ENCODE measurements at regions not wholly inside any gene's neighbourhood (a gene's known extent, or its start where the extent isn't known, plus 50 kb on each side); places are given as distances from the start of the nearest gene placed in this dataset.

- Histone ChIP-seq H3K4me3 (ENCODE audit: low read length) (no peak overlapping the region), H3K9me2 (replicated peaks; ENCODE audit: control insufficient read depth, low read length) (no peaks in the 10 kb centered on the region), H3K36me3 (ENCODE audit: control insufficient read depth, low read length) (no peaks in the 10 kb centered on the region), H3K27ac (ENCODE audit: low read depth, low read length) (no peak overlapping the region), H4K20me1 (ENCODE audit: control insufficient read depth, insufficient read depth, low read depth, low read length) (no peaks in the 10 kb centered on the region), H3K9me3 (ENCODE audit: control insufficient read depth, insufficient read depth, low read length) (no peaks in the 10 kb centered on the region), H3K4me1 (ENCODE audit: control insufficient read depth, low read length) (no peaks in the 10 kb centered on the region), H3K79me2 (ENCODE audit: control insufficient read depth, low read length) (no peaks in the 10 kb centered on the region), H3K27me3 (ENCODE audit: control insufficient read depth, low read length) (no peaks in the 10 kb centered on the region), H3F3A (ENCODE audit: control insufficient read depth, insufficient read depth) (no peaks in the 10 kb centered on the region), H3K4me2 (ENCODE audit: low read length) (no peak overlapping the region)
- TF ChIP-seq EZH2phosphoT487 (IDR thresholded peaks at IDR 0.05; ENCODE audit: borderline replicate concordance, low read length): no peak
- TF ChIP-seq CTCF (IDR thresholded peaks at IDR 0.05; ENCODE audit: low read depth, low read length, poor library complexity, severe bottlenecking): no peak
Observed at GRCh38 chr12:23039834-23040233, 414.9 kb downstream of the ETNK1 start.

GRCh38 chr12:23041774-23042173, 416.8 kb downstream of the ETNK1 start:
- H3F3A ChIP-seq (ENCODE audit: control insufficient read depth, insufficient read depth): no peaks in the 10 kb centered on the region
- no peaks in the 10 kb centered on the region for H3K27me3 ChIP-seq (ENCODE audit: control insufficient read depth, low read length)
- no peaks in the 10 kb centered on the region for H3K9me2 ChIP-seq (replicated peaks; ENCODE audit: control insufficient read depth, low read length)
- no peak overlapping the region for H3K27ac ChIP-seq (ENCODE audit: low read depth, low read length)
- H3K4me2 ChIP-seq (ENCODE audit: low read length): no peak overlapping the region
- no peaks in the 10 kb centered on the region for H3K79me2 ChIP-seq (ENCODE audit: control insufficient read depth, low read length)
- H3K9me3 ChIP-seq (ENCODE audit: control insufficient read depth, insufficient read depth, low read length): no peaks in the 10 kb centered on the region
- H3K4me3 ChIP-seq (ENCODE audit: low read length): no peak overlapping the region
- TF ChIP-seq CTCF (IDR thresholded peaks at IDR 0.05; ENCODE audit: low read depth, low read length, poor library complexity, severe bottlenecking) (no peak), EZH2phosphoT487 (IDR thresholded peaks at IDR 0.05; ENCODE audit: borderline replicate concordance, low read length) (no peak)
- H3K36me3 ChIP-seq (ENCODE audit: control insufficient read depth, low read length): no peaks in the 10 kb centered on the region
- H3K4me1 ChIP-seq (ENCODE audit: control insufficient read depth, low read length): no peaks in the 10 kb centered on the region
- H4K20me1 ChIP-seq (ENCODE audit: control insufficient read depth, insufficient read depth, low read depth, low read length): no peaks in the 10 kb centered on the region

GRCh38 chr12:23043646-23044045, 418.7 kb downstream of the ETNK1 start:
- no peak overlapping the region for H3K4me3 ChIP-seq (ENCODE audit: low read length)
- H3K9me2 ChIP-seq (replicated peaks; ENCODE audit: control insufficient read depth, low read length): no peaks in the 10 kb centered on the region
- TF ChIP-seq CTCF (IDR thresholded peaks at IDR 0.05; ENCODE audit: low read depth, low read length, poor library complexity, severe bottlenecking) (no peak), EZH2phosphoT487 (IDR thresholded peaks at IDR 0.05; ENCODE audit: borderline replicate concordance, low read length) (no peak)
- no peak overlapping the region for H3K4me2 ChIP-seq (ENCODE audit: low read length)
- no peaks in the 10 kb centered on the region for H3K9me3 ChIP-seq (ENCODE audit: control insufficient read depth, insufficient read depth, low read length)
- H3K27me3 ChIP-seq (ENCODE audit: control insufficient read depth, low read length): no peaks in the 10 kb centered on the region
- no peaks in the 10 kb centered on the region for H4K20me1 ChIP-seq (ENCODE audit: control insufficient read depth, insufficient read depth, low read depth, low read length)
- no peaks in the 10 kb centered on the region for H3K4me1 ChIP-seq (ENCODE audit: control insufficient read depth, low read length)
- no peaks in the 10 kb centered on the region for H3F3A ChIP-seq (ENCODE audit: control insufficient read depth, insufficient read depth)
- no peak overlapping the region for H3K27ac ChIP-seq (ENCODE audit: low read depth, low read length)
- H3K79me2 ChIP-seq (ENCODE audit: control insufficient read depth, low read length): no peaks in the 10 kb centered on the region
- H3K36me3 ChIP-seq (ENCODE audit: control insufficient read depth, low read length): no peaks in the 10 kb centered on the region

DNA sequence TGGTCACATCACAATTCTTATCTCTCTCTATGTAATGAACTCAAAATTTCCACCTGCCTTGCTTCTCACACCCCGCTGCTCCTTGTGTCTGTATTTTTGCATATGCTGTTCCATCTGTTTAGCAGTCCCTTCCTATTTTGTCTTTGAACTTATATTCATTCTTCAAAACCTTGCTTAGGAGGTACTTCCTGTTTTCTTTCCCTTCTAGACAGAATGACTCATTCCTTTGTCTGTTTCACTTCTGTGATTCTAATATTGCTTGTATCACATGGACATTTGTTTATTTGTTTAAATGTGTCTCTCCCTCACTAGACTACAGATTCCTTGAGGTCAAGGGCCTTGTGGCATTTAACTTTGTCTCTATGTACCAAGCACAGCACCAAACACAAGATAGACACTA, 424.2 kb downstream of the ETNK1 start:
- Histone ChIP-seq H3K79me2 (ENCODE audit: control insufficient read depth, low read length) (no peaks in the 10 kb centered on the region), H3F3A (ENCODE audit: control insufficient read depth, insufficient read depth) (no peaks in the 10 kb centered on the region), H3K9me3 (ENCODE audit: control insufficient read depth, insufficient read depth, low read length) (no peaks in the 10 kb centered on the region), H3K4me1 (ENCODE audit: control insufficient read depth, low read length) (peaks cover 6% of the 10 kb centered on the region), H4K20me1 (ENCODE audit: control insufficient read depth, insufficient read depth, low read depth, low read length) (no peaks in the 10 kb centered on the region), H3K4me2 (ENCODE audit: low read length) (no peak overlapping the region), H3K4me3 (ENCODE audit: low read length) (no peak overlapping the region), H3K27ac (ENCODE audit: low read depth, low read length) (no peak overlapping the region), H3K36me3 (ENCODE audit: control insufficient read depth, low read length) (no peaks in the 10 kb centered on the region), H3K27me3 (ENCODE audit: control insufficient read depth, low read length) (no peaks in the 10 kb centered on the region), H3K9me2 (replicated peaks; ENCODE audit: control insufficient read depth, low read length) (no peaks in the 10 kb centered on the region)
- TF ChIP-seq EZH2phosphoT487 (IDR thresholded peaks at IDR 0.05; ENCODE audit: borderline replicate concordance, low read length): no peak
- no peak for TF ChIP-seq CTCF (IDR thresholded peaks at IDR 0.05; ENCODE audit: low read depth, low read length, poor library complexity, severe bottlenecking)
